Fibroblast of skin of scalp (primary cell): ENCODE measurements at regions not wholly inside any gene's neighbourhood (a gene's known extent, or its start where the extent isn't known, plus 50 kb on each side); places are given as distances from the start of the nearest gene placed in this dataset.
"Not testable (repeated sequence)": the region's sequence is repeated elsewhere in the genome, so short reads cannot be mapped to it uniquely, and the experiment has no call there.

Experiments used
- DNase-seq: peaks from one replicate; pipeline ENCODE4 v3.0.0-alpha.2; 2013

DNA sequence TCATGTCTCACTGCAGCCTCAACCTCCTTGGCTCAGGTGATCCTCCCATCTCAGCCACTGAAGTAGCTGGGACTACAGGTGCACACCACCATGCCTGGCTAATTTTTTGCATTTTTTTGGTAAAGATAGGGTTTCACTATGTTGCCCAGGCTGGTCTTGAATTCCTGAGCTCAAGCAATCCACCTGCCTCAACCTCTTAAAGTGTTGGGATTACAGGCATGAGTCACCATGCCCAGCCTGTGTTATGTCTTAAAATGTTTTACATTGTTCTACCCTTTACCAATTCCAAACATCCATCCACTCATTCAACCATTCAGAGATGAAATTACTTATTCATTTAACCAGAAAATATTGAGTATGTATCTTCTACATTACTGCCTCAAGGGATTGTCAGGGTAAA, 111.6 kb upstream of the BTG1 start:
- DNase-seq = no peak

DNA sequence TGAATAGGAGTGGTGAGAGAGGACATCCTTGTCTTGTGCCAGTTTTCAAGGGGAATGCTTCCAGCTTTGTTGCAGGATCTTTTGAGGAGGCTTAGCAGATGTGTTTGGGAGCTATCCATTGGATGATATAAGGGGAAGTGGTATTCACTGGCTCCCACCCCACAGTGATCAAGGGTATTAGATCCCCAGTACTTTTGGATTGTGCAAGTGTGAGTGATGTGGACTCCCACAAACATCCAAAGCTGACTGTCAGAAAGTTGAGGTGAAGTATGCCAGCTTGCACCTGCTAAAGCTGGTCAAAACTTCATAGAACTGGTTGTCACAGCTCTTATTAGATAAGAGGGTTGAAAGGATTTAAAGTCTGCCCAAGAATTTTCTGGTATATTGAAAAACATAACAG, 110.1 kb upstream of the BTG1 start:
- DNase-seq = no peak

DNA sequence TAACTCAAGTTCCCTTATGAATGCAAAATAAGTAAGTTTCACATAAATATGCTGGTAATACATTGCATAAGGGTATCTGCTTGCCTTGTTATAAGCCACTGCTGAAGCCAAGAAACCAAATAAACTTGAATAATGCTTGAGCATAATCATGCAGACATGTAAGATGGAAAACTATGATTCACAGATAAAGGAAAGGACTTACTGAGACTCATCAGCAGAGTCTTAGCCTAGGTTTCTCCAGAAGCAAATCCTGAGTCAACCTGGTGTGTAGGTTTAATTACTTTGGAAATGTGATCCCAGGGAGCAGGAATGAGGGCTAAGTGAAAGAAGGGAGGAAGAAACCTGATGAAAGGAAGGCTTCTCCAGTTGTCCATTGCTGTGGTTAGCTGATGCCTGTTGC, 107.7 kb upstream of the BTG1 start:
- DNase-seq = no peak

DNA sequence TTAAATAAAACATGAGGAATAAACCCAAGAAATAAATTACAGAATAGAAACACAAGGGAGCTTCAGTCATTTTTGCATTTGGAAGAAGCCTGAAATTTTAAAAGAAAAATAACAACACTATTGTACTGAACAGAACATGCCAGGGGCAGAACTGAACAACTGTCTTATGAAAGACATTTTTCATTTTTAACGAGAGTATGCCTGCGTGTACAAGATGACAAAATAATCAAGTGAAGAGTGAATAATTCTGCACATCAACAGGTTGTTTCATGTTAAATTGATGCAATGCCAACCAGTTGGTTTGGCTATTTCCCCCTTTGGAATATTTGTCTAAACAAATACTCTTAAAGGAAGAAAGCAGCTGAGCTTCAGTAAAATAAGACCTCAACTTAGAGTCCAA, 103.3 kb upstream of the BTG1 start:
- DNase-seq = no peak

DNA sequence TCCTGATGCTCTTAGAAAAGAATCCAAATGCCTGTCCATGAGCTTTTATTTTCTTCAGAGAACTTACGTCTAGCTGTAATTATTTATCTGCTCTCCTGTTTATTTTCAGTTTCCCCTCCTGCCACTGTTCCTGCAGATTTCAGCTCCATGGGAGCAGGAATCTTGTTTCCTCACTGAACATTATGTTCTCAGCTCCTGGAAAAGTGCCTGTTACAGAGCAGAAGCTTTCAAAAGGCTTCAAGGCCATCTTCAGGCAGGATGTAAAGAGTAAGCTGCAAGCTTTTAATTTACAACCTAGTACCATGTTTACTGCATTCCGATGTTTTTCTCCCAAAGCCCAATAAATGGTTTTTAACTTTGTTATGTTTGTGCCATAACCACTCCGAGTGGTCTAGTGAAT, 98.4 kb upstream of the BTG1 start:
- no peak for DNase-seq

DNA sequence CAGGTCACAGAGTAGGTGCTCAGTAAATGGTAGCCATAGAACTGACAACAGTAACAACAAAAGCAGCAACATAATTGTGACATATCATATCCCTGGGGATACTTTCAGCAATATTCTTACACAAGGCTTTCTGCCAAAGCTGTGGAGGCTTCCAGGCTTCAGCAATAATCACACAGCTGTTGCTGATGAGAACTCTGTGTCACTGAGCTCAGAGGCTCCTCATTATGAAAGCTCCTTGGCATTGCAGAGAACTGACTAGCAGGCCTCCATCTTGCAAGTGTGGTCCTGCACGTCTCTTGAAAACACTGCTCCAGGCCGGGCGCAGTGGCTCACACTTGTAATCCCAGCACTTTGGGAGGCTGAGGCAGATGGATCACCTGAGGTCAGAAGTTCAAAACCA, 97.3 kb upstream of the BTG1 start:
- peak; percentile 23 for DNase-seq

DNA sequence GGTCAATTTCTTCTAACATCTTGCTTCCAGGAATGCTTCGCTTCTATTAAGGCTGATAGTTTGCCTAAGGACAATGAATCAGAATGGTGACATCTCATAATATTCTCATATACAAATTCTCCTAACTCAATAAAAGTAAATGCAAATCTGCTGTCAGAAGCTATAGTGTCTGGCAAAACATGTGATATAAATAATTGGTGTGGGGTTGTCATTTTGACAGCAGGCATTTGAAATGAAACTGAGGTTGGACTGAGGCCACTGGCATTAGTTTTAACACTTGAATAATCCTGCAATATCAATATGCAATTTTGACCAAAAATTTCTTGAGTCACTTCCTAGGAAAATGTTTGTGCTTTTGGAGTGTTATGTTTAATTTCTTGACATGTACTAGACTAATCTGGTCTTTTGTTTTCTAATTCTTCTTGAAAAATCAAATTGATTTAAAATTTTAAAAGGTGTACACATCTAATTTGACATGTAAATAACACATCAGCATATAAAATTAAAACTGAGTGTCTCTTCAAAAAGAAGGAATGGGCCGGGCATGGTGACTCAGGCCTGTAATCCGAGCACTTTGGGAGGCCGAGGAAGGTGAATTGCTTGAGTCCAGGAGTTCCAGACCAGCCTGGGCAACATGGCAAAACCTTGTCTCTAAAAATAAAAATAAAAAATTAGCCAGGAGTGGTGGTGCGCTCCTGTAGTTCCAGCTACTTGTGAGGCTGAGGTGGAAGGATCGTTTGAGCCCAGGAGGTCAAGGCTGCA, 92.3 kb upstream of the BTG1 start:
- DNase-seq = no peak

DNA sequence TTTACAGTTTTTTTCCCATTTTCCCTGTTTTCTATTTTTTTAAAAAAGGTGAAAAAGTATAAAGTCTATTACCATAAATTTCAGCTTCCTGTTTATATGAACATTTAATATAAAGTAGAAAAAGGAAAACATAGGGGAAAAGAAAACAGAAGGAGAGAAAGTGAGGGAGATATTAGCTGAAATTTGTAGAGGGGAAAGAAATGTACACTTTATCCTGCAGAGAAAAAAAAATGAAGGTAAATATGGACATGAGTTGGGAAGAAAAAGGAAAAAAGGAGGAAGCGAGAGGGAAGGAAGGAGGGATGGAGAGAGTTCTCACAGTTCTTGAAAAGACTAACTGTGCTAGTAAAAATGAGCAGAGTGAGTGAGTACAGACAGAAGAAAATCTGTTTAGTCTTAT, 91.6 kb upstream of the BTG1 start:
- no peak for DNase-seq

DNA sequence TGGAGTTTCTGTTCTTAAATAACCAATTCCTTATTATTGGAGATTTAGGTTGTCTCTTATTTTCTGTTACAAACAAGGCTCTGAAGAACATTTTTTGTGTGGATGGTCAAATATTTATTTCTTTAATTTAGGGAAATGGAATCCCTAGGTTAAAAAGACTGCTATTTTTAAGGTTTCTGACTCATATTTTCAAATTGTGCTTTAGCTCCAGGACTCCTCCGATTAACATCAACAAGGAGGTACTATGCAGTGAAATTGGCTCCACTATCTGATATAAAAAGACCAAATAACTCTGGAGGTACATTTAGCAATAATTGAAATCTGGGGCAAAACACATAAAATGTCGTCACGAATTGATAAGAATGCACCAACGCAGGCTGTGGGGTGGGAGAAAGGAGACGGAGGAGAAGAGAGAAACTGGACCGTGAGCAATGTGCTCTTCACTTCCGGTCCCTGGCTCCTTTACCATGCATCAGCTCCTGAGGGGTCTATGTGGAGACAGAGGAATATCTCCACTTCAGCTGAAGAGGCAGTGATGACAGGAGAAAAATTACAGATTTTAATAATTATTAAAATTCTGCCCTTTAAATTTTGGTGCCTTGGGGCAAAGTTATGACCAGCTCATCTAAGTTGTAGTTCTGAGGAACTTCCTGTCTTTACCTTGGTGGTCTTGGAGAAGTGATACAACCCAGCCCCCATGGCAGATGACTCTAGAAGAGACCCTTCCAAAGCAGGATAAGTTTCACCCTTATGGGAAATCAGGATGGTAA, 90.2 kb upstream of the BTG1 start:
- no peak for DNase-seq

DNA sequence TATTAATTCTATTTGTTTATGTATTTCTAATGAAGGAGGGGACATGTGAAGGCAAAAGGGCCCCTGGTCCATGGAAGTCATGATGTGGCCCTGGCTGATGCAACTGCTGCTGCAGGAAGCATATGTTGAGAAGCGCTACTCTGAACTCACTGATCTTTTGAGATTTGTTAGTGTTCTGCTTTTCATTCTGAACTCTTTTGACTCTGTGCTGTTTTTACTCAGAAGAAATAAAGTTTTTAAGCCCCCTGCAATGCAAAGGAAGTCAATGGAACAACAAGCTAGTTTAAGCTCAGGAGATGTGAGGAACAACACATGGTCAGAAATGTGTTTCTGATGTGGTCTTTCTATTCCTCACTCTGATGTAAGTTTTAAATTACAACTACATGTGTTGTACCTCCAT, 88.9 kb upstream of the BTG1 start:
- no peak for DNase-seq

DNA sequence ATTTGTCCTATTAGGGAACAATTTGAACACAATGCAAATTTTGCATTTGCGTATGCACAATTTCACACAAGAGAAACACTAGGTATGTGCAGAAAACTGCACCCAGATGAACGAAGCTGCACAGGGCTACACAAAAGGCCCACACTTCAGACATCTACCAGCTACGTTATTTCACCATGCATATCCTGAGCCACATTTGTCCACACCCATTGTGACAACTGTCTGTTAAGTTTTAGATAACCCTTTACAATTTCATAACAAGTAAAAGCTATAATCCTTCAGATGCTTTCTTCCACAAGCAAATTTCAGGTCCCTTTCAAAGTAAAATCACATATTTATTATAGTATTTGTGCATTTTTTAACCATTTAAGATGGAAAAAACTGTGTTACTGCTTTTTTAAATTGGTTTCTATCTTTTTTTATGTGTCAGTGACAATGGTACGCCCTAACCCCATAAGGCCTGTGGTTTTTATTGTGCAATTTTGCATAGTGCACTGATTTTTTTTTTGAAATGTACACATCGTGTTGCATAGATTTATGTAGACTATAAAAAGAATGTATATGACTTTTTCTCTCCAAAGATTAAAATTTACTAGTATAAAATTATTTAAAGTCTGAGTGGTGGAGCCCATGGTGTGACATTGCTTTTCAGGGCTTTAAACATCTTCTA, 87.8 kb upstream of the BTG1 start:
- no peak for DNase-seq

DNA sequence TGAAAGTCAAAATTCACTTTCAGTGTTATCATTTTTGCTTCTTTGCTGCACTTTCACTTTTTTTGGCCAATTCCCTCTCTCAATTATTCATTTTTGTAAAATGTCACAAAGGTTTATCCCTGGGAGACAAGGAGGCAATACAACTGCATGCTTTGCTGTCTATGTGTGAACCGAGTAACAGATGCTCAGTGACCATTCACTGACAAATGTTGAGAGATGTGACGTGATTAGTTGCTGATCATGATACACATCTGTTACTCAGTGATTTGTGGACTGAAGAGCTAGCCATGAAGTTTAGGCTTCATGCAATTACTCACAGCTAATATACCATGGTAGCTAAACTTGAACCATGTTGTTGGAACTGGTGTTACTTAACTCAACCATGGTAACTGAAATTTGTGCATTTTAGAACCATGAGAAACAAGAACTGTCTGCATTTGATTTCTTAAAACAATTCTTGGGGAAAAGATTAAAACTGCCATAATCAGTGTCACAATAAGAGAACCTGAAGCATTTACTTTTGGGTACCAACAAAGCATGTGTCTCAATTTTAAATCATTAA, 86.8 kb upstream of the BTG1 start:
- not testable (repeated sequence) for DNase-seq

DNA sequence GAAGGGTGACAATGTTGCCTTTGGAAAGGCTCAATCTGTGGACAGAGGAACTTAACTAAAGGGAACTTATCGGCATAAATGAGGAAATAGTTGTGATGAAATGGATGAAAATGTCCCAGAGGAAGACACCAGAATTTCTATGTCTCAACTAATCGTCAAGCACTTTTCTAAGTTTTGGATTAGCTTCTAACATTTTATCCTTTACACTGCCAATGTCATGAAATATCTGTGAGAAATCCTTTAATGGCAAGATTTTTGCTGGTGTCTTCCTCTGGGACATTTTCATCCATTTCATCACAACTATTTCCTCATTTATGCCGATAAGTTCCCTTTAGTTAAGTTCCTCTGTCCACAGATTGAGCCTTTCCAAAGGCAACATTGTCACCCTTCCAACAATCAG, 86.3 kb upstream of the BTG1 start:
- not testable (repeated sequence) for DNase-seq

DNA sequence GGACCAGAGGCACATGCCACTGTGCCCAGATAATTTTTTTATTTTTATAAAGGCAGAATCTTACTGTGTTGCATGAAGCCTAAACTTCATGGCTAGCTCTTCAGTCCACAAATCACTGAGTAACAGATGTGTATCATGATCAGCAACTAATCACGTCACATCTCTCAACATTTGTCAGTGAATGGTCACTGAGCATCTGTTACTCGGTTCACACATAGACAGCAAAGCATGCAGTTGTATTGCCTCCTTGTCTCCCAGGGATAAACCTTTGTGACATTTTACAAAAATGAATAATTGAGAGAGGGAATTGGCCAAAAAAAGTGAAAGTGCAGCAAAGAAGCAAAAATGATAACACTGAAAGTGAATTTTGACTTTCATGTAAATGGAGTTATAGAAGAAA, 85.9 kb upstream of the BTG1 start:
- not testable (repeated sequence) for DNase-seq

DNA sequence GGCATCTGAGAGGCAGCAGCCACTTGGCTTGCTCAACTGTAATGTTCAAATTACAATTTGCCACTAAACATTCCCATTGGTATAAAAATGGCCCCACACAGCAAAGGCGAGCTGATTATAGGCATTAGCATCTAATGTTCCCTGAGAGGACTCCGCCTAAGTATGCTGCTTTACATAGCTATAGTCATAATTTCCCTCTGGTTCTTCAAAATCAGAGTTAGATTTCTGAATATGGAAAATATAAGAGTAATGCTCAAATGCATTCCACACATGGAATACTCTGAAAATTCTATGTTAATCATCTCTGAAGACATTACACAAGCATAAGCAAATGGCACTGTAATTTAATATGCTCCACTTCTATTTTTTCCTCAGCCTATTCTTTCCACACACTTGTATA, 83.7 kb upstream of the BTG1 start:
- no peak for DNase-seq

DNA sequence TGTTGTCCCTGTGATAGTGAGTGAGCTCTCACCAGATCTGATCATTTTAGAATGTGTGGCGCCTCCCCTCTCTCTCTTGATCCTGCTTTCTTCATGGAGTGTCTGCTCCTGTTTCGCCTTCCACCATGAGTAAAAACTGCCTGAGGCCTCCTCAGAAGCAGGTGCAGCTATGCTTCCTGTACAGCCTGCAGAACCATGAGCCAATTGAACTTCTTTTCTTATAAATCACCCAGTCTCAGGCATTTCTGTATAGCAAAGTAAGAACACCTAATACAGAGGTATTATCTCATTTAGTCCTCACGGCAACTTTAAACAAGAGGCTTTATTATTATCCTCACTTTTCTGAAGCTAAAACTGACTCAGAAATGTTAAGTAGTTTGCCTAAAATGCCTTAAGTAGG, 81.3 kb upstream of the BTG1 start:
- DNase-seq = no peak

DNA sequence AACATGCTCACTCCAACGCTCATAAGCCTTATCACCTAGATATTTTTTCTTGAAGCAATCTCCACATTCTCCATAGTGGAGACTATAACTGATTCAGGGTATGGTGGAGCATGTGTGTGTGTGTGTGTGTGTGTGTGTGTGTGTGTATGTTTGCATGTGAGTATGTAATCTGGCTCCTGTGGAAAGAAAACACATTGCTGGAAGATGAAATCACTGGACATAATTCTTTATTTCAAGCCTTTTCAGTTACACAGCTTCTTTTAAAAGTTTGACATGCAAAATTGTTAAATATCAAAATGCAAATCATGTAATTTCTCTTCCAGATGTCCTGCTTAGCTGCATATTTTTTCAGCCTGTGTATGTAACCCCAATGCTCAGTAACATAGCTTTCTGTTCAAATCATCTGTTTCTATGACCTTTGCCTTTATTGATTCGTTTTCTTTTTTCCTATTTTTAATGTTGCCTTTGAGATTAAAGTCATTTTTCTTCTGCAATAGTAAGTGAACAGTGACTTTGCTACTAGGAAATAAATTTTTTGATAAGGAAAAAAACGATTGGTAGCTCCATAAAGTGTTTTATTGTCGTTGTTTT, 80.5 kb upstream of the BTG1 start:
- peak; percentile 59 for DNase-seq

DNA sequence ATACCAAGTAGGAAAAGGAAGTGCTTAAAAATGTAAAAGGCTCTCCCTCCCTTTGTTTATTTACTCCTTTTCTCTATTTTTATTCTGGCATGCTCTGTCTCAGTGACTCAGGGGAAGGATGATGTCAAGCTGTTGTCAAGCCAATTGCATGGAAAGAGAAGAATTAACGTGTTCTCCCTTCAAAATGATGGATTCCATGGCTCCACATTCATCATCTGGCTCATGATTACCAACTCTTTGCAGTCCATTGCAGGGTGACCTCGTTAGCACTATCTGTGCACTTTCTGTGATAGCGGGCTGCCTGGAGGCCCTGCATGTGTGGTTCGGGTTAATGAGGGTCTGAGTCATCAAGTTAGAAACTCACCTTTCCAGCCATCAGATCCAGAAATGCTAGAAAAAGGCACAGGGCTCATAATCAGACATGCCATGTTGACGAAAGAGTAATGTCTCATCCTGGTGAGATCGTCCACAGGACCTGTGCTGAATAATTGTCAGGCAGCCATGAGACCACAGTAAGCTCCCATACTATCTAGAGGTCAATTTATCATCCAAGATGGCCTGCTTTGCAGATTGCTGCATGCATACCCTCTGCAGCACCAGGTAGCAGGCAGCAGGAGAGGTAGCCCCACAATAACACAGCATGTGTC, 79.2 kb upstream of the BTG1 start:
- peak; percentile 34 for DNase-seq

DNA sequence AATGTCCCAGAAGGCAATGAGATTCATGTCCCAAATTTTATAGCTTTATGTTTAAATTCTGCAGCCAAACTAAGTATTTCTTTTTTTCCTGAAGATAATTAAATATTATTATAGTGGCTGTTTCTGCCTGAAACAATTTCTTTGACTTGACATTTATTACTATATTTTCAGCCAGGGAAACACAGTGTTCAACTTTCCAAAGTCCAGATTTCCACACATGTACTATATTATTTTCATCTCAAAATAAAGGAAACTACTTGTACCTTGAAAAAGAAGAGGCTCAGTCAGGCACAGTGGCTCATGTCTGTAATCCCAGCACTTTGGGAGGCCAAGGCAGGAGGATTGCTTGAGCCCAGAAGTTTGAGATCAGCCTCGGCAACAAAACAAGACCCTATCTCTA, 77.8 kb upstream of the BTG1 start:
- no peak for DNase-seq

DNA sequence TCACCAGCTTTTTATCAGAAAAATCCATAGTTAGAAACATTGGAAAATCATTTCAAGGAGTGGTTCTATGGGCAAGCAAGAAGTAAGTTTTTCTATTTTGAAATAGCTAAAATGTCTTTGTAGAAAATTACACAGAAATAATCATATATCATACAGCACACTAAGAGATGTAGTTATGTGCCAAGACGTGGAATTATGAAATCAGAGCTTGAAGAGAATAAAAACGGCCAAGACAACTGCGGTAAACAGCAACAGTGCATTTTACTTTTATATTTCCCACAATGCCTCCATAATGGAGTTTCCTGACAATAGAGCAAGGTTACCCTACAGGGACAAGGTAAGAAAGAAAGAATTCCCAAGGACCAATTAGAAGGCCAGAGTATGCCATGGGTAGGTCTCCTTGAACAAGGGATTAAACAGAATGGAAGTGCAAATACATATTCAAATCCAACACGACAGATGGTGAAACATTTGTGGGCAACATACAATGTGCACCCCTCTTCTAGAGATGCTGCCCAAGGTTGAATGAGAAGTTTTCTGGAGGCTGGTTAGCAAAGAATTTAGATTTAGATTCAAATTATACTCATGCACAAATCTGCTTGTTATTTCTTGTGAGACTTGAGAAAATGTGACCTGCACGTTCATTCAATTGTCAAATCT, 76.1 kb upstream of the BTG1 start:
- no peak for DNase-seq

DNA sequence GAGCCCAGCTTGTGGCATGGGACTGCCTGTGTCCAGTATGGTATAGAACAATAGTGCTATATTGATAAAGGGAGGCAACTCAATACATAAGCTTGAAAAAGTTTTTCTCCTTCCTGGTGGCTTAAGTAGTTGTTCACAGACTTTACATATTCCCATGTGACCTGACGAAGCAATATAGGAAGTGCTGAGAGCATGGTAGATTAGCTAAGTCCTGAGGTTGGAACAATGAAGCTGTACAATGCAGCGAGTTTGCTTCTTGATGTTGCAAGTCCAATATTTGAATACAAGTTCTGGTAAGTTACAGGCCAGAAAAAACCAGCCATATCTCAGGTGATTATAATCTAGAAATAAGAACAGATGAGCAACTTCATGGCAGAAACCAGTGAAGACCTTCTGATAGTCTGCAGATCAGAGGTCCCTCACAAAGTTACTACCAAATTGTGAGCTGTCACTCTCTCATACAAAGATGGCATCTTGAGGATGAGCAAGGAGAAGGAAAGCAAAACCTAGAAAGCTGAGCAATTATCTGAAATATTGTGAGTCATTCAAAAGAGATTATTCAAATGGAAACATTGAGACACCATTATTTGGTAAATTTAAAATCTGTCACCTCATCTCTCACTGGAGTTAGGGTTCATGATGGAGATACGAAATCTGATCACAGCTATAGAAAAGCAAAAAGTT, 72.9 kb upstream of the BTG1 start:
- no peak for DNase-seq
